ENCODE measurements at regions not wholly inside any gene's neighbourhood (a gene's known extent, or its start where the extent isn't known, plus 50 kb on each side); places are given as distances from the start of the nearest gene placed in this dataset.
"Not testable (repeated sequence)": the region's sequence is repeated elsewhere in the genome, so short reads cannot be mapped to it uniquely, and the experiment has no call there.

GRCh38 chr3:84683493-84683892 lies 275.3 kb upstream of the CADM2 start:
- intact Hi-C loops (cut with DNase I), result no loop called here
- no peak for DNase-seq (ENCODE audit: low spot score)
- H3K36me3 ChIP-seq, result no peaks in the 10 kb centered on the region
- TF ChIP-seq POLR2A (IDR thresholded peaks at IDR 0.05) (no peak), POLR2AphosphoS5 (IDR thresholded peaks at IDR 0.05) (no peak), CTCF (IDR thresholded peaks at IDR 0.05) (no peak)
- no peak overlapping the region for H3K4me3 ChIP-seq
- no peaks in the 10 kb centered on the region for H3K4me1 ChIP-seq (replicated peaks)
- no peak overlapping the region for H3K27ac ChIP-seq
- 45% methylated on average over 2 of the region's 2 CpGs for WGBS
- H3K9me3 ChIP-seq, result no peaks in the 10 kb centered on the region
- H3K27me3 ChIP-seq (replicated peaks; ENCODE audit: insufficient read depth), result no peaks in the 10 kb centered on the region

GRCh38 chr3:84685467-84685866 lies 273.3 kb upstream of the CADM2 start:
- TF ChIP-seq POLR2AphosphoS5 (IDR thresholded peaks at IDR 0.05) (no peak), CTCF (IDR thresholded peaks at IDR 0.05) (no peak), POLR2A (IDR thresholded peaks at IDR 0.05) (no peak)
- WGBS, result 97% methylated on average over 3 of the region's 3 CpGs

GRCh38 chr3:84692261-84692660 lies 266.5 kb upstream of the CADM2 start:
- no peak for DNase-seq (ENCODE audit: low spot score)
- WGBS, result 52% methylated on average over 2 of the region's 2 CpGs
- Histone ChIP-seq H3K4me3 (no peak overlapping the region), H3K27ac (no peak overlapping the region), H3K9me3 (no peaks in the 10 kb centered on the region), H3K4me1 (replicated peaks) (no peaks in the 10 kb centered on the region), H3K36me3 (no peaks in the 10 kb centered on the region), H3K27me3 (replicated peaks; ENCODE audit: insufficient read depth) (no peaks in the 10 kb centered on the region)
- no peak for TF ChIP-seq CTCF (IDR thresholded peaks at IDR 0.05)
- TF ChIP-seq POLR2A (IDR thresholded peaks at IDR 0.05), result no peak
- TF ChIP-seq POLR2AphosphoS5 (IDR thresholded peaks at IDR 0.05), result no peak
- intact Hi-C loops (cut with DNase I), result no loop called here

More at GRCh38 chr3:84685467-84685866, 273.3 kb upstream of the CADM2 start:
- Histone ChIP-seq H3K4me1 (replicated peaks) (no peaks in the 10 kb centered on the region), H3K4me3 (no peak overlapping the region), H3K27me3 (replicated peaks; ENCODE audit: insufficient read depth) (no peaks in the 10 kb centered on the region), H3K27ac (no peak overlapping the region), H3K9me3 (no peaks in the 10 kb centered on the region), H3K36me3 (no peaks in the 10 kb centered on the region)
- intact Hi-C loops (cut with DNase I), result no loop called here
- no peak for DNase-seq (ENCODE audit: low spot score)

- H3K27ac ChIP-seq; DNase-seq (ENCODE audit: low spot score); H3K36me3 ChIP-seq; H3K9me3 ChIP-seq; H3K4me1 ChIP-seq (replicated peaks); intact Hi-C loops (cut with DNase I); H3K4me3 ChIP-seq; H3K27me3 ChIP-seq (replicated peaks; ENCODE audit: insufficient read depth): not testable (repeated sequence)
- 63% methylated on average over 1 of the region's 1 CpG for WGBS
Measured at GRCh38 chr3:84710288-84710687, 248.5 kb upstream of the CADM2 start.

- intact Hi-C loops (cut with DNase I), result no loop called here
- no peaks in the 10 kb centered on the region for H3K9me3 ChIP-seq
Measured at GRCh38 chr3:84717894-84718293, 240.9 kb upstream of the CADM2 start.

More at GRCh38 chr3:84717894-84718293, 240.9 kb upstream of the CADM2 start:
- Histone ChIP-seq H3K27ac (no peak overlapping the region), H3K4me1 (replicated peaks) (no peaks in the 10 kb centered on the region), H3K27me3 (replicated peaks; ENCODE audit: insufficient read depth) (no peaks in the 10 kb centered on the region), H3K36me3 (no peaks in the 10 kb centered on the region), H3K4me3 (no peak overlapping the region)
- TF ChIP-seq POLR2AphosphoS5 (IDR thresholded peaks at IDR 0.05) (no peak), POLR2A (IDR thresholded peaks at IDR 0.05) (no peak), CTCF (IDR thresholded peaks at IDR 0.05) (no peak)
- WGBS, result 72% methylated on average over 3 of the region's 3 CpGs
- DNase-seq (ENCODE audit: low spot score), result no peak

All from prostate gland (tissue), 2 donors.